BE2C (cell line): ENCODE measurements at regions not wholly inside any gene's neighbourhood (a gene's known extent, or its start where the extent isn't known, plus 50 kb on each side); places are given as distances from the start of the nearest gene placed in this dataset.

Experiments
- DNase-seq: peaks from one replicate; pipeline ENCODE4 v3.0.0-alpha.2; 2020
- H3K27me3 ChIP-seq: fragments of 250-450 bp; sonication (Bioruptor Pico); 2 replicates; pipeline ENCODE4 v1.5.1; 2020; ENCODE audit warnings: mild to moderate bottlenecking
- H3K36me3 ChIP-seq: fragments of 250-450 bp; sonication (Bioruptor Pico); 2 replicates; pipeline ENCODE4 v1.5.1; 2020; ENCODE audit warnings: mild to moderate bottlenecking
- H3K4me1 ChIP-seq: fragments of 250-450 bp; sonication (Bioruptor Pico); 2 replicates; pipeline ENCODE4 v1.5.1; 2020
- H3K4me3 ChIP-seq: 2 replicates; pipeline ENCODE4 v1.5.1; 2011; ENCODE audit warnings: low read depth, low read length
- H3K9me3 ChIP-seq: fragments of 250-450 bp; sonication (Bioruptor Pico); 2 replicates; pipeline ENCODE4 v1.5.1; 2020
- TF ChIP-seq, protein P1 (sequence below): IDR thresholded peaks from 2 replicates; pipeline ENCODE4 v1.5.1; 2012; ENCODE audit warnings: mild to moderate bottlenecking, low read depth, low read length

DNA sequence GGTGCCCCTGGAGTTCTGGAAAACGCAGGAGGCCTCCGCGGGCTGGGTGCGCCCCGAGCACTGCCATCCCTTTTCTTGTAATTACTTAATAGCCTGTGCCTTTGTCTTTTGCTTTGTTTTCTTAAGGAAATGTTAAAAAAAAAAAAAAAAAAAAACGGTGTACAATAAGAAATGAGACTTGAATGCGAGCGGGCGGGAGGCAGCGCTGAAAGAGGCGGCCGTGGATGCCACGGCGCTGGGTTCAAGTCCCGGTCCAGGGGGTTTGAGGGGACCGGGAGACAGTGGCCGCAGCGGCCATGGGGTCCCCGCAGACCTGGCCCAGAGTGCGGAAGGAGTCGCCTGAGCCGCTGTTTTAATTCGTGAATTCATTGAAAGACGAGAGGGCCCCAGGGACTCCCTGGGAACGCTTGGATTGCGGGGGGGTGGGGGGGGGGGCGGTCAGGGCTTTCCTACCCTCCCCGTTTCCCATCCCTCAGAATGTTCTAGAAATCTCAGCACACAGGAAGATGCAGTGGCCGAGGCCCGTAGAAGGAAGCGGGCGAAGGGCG lies 349.2 kb upstream of the ARGLU1 start:
- DNase-seq, result no peak
- no peaks in the 10 kb centered on the region for H3K27me3 ChIP-seq
- no peaks in the 10 kb centered on the region for H3K36me3 ChIP-seq
- H3K4me1 ChIP-seq, result no peaks in the 10 kb centered on the region
- H3K4me3 ChIP-seq, result no peak overlapping the region
- H3K9me3 ChIP-seq, result no peaks in the 10 kb centered on the region
- TF ChIP-seq, protein P1, sequence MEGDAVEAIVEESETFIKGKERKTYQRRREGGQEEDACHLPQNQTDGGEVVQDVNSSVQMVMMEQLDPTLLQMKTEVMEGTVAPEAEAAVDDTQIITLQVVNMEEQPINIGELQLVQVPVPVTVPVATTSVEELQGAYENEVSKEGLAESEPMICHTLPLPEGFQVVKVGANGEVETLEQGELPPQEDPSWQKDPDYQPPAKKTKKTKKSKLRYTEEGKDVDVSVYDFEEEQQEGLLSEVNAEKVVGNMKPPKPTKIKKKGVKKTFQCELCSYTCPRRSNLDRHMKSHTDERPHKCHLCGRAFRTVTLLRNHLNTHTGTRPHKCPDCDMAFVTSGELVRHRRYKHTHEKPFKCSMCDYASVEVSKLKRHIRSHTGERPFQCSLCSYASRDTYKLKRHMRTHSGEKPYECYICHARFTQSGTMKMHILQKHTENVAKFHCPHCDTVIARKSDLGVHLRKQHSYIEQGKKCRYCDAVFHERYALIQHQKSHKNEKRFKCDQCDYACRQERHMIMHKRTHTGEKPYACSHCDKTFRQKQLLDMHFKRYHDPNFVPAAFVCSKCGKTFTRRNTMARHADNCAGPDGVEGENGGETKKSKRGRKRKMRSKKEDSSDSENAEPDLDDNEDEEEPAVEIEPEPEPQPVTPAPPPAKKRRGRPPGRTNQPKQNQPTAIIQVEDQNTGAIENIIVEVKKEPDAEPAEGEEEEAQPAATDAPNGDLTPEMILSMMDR, result no peak

GRCh38 chr13:106916329-106916976 lies 348.5 kb upstream of the ARGLU1 start:
- Histone ChIP-seq H3K4me1 (no peaks in the 10 kb centered on the region), H3K9me3 (no peaks in the 10 kb centered on the region), H3K4me3 (no peak overlapping the region), H3K36me3 (no peaks in the 10 kb centered on the region), H3K27me3 (peaks cover 3% of the 10 kb centered on the region; the same call in 1 of the 2 replicates)
- TF ChIP-seq, protein P1, result no peak
- DNase-seq, result no peak

GRCh38 chr13:106915146-106915545 lies 347.2 kb upstream of the ARGLU1 start:
- H3K9me3 ChIP-seq, result no peaks in the 10 kb centered on the region

DNA sequence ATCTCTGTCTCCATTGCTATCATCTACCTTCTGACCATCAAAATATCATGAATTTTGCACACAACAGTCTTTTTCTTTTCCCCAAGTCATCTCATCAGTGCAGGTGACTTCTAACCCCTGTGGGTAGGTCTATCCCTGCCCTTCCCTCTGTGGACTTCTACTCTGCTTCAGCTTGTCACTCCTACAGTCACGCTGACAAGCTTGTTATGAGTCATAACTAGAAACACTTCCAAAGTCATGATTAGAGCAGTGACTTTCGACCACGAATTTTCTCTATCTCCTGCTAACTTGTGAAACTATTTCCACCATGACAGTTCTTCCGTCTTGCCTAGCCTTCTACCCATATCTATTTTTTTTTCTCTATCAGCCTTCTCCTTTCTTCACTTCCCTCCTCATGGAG lies 343.7 kb upstream of the ARGLU1 start:
- Histone ChIP-seq H3K9me3 (no peaks in the 10 kb centered on the region), H3K36me3 (no peaks in the 10 kb centered on the region), H3K27me3 (peaks cover 4% of the 10 kb centered on the region; the same call in 1 of the 2 replicates), H3K4me1 (no peaks in the 10 kb centered on the region), H3K4me3 (no peak overlapping the region)
- DNase-seq, result no peak
- TF ChIP-seq, protein P1, result no peak

More at GRCh38 chr13:106915146-106915545, 347.2 kb upstream of the ARGLU1 start:
- Histone ChIP-seq H3K4me1 (no peaks in the 10 kb centered on the region), H3K27me3 (peaks cover 4% of the 10 kb centered on the region; the same call in 1 of the 2 replicates), H3K36me3 (no peaks in the 10 kb centered on the region), H3K4me3 (no peak overlapping the region)
- TF ChIP-seq, protein P1, result no peak
- no peak for DNase-seq

- TF ChIP-seq, protein P1, result no peak
- Histone ChIP-seq H3K9me3 (no peaks in the 10 kb centered on the region), H3K36me3 (no peaks in the 10 kb centered on the region), H3K27me3 (peaks cover 4% of the 10 kb centered on the region; the same call in 1 of the 2 replicates), H3K4me1 (no peaks in the 10 kb centered on the region), H3K4me3 (no peak overlapping the region)
- no peak for DNase-seq
Observed at GRCh38 chr13:106911020-106911419, 343.1 kb upstream of the ARGLU1 start.

DNA sequence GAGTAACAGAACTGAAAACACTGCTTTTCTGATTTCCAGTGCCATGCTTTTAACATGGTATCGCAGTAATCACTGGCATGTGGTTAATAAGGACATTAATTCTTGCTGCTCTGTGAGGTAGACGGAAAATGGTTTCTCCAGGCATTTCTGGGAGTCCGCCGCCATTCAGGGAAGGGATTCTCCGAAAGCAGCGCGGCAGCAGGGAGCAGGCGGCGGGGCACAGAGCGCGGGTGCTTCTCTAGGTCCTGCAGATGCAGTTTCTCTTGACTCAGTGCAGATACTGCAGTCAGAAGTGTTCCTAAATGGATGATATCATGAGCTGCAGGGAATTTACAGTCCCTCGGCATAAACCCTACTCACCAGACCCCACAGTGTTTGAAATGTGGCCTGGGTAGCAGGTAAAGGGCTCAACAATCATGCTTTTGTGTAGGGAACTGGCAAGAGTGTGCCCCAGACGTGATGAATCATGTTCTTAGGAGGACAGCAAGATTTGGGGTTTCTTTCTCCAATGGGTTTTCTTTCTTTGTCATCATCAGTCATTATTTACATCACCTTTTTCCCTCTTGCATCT lies 338.6 kb upstream of the ARGLU1 start:
- no peaks in the 10 kb centered on the region for H3K9me3 ChIP-seq
- H3K27me3 ChIP-seq, result peaks cover 2% of the 10 kb centered on the region; the same call in 1 of the 2 replicates
- TF ChIP-seq, protein P1, result no peak
- H3K36me3 ChIP-seq, result no peaks in the 10 kb centered on the region
- DNase-seq, result no peak
- H3K4me3 ChIP-seq, result no peak overlapping the region
- H3K4me1 ChIP-seq, result no peaks in the 10 kb centered on the region
